ENCODE measurements at regions not wholly inside any gene's neighbourhood (a gene's known extent, or its start where the extent isn't known, plus 50 kb on each side); places are given as distances from the start of the nearest gene placed in this dataset.

GRCh38 chr4:181475781-181476507 is 767.3 kb upstream of the TENM3 start:
- Histone ChIP-seq H3K9me3 (ENCODE audit: control insufficient read depth, low read length) (no peaks in the 10 kb centered on the region), H3K4me3 (ENCODE audit: extremely low read depth, insufficient read depth, low read length, poor library complexity, severe bottlenecking) (no peak overlapping the region), H3K4me1 (ENCODE audit: control insufficient read depth, insufficient read depth, low read length, poor library complexity, severe bottlenecking) (no peaks in the 10 kb centered on the region), H3K27ac (ENCODE audit: low read depth, low read length, severe bottlenecking) (no peak overlapping the region), H3K36me3 (ENCODE audit: control insufficient read depth, insufficient read depth, low read length) (no peaks in the 10 kb centered on the region)
- 50 to 63% methylated on average over 3 to 10 of the region's 14 CpGs for WGBS, 2 experiments (ENCODE audit: insufficient coverage in 2 of 2)

GRCh38 chr4:181476508-181476890 is 766.7 kb upstream of the TENM3 start:
- Histone ChIP-seq H3K4me1 (ENCODE audit: control insufficient read depth, insufficient read depth, low read length, poor library complexity, severe bottlenecking) (no peaks in the 10 kb centered on the region), H3K4me3 (ENCODE audit: extremely low read depth, insufficient read depth, low read length, poor library complexity, severe bottlenecking) (no peak overlapping the region), H3K9me3 (ENCODE audit: control insufficient read depth, low read length) (no peaks in the 10 kb centered on the region), H3K36me3 (ENCODE audit: control insufficient read depth, insufficient read depth, low read length) (no peaks in the 10 kb centered on the region), H3K27ac (ENCODE audit: low read depth, low read length, severe bottlenecking) (no peak overlapping the region)
- WGBS, 2 experiments (ENCODE audit: insufficient coverage in 2 of 2) = 55 to 70% methylated on average over 2 of the region's 2 CpGs

- Histone ChIP-seq H3K4me3 (ENCODE audit: extremely low read depth, insufficient read depth, low read length, poor library complexity, severe bottlenecking) (no peak overlapping the region), H3K4me1 (ENCODE audit: control insufficient read depth, insufficient read depth, low read length, poor library complexity, severe bottlenecking) (no peaks in the 10 kb centered on the region), H3K36me3 (ENCODE audit: control insufficient read depth, insufficient read depth, low read length) (no peaks in the 10 kb centered on the region), H3K27ac (ENCODE audit: low read depth, low read length, severe bottlenecking) (no peak overlapping the region), H3K9me3 (ENCODE audit: control insufficient read depth, low read length) (no peaks in the 10 kb centered on the region)
- WGBS, 2 experiments (ENCODE audit: insufficient coverage in 2 of 2) = no CpG with 5 or more reads among the region's 4 CpGs
Observed at GRCh38 chr4:181477591-181477990, 765.6 kb upstream of the TENM3 start.

DNA sequence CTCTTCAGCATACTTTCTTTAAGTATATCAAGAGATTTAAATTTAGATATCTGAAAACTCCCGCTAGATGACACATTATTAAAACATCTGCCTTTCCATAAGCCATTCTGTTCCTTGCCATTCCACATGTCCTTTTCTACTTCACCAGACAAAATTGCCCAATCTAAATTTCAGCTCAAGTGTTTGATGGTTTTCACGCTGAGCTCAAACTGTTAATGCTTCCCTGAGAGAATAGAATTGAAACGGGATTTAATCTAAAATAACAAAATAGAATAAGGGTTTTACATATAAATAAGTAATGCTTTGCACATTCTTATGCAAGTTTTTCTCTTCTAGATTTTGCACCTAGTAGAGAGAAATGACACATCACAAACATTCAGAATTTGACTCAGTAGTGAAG is 764.5 kb upstream of the TENM3 start:
- Histone ChIP-seq H3K4me1 (ENCODE audit: control insufficient read depth, insufficient read depth, low read length, poor library complexity, severe bottlenecking) (no peaks in the 10 kb centered on the region), H3K9me3 (ENCODE audit: control insufficient read depth, low read length) (no peaks in the 10 kb centered on the region), H3K4me3 (ENCODE audit: extremely low read depth, insufficient read depth, low read length, poor library complexity, severe bottlenecking) (no peak overlapping the region), H3K36me3 (ENCODE audit: control insufficient read depth, insufficient read depth, low read length) (no peaks in the 10 kb centered on the region), H3K27ac (ENCODE audit: low read depth, low read length, severe bottlenecking) (no peak overlapping the region)
- WGBS, 2 experiments (ENCODE audit: insufficient coverage in 2 of 2) = no CpG with 5 or more reads among the region's 3 CpGs

DNA sequence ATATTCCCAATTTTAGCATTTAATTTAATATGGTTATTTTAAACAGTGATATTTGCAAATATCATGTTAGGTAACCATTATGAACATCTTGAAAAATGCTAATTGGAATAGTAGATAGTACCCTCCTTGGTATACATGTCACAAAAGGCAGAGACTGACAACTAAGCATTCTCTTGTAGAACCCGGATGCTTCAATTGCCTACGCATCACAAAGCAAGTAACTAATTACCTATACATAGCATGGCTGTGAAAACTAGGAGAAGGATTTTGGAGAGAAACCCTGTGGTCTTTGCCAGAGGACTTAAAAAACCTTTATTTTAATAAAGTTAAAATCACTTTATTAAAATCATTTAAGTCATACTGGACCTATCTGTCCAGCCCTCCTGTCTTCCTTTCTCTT is 764.1 kb upstream of the TENM3 start:
- H3K4me3 ChIP-seq (ENCODE audit: extremely low read depth, insufficient read depth, low read length, poor library complexity, severe bottlenecking) = no peak overlapping the region
- no peaks in the 10 kb centered on the region for H3K36me3 ChIP-seq (ENCODE audit: control insufficient read depth, insufficient read depth, low read length)
- H3K9me3 ChIP-seq (ENCODE audit: control insufficient read depth, low read length) = no peaks in the 10 kb centered on the region
- H3K4me1 ChIP-seq (ENCODE audit: control insufficient read depth, insufficient read depth, low read length, poor library complexity, severe bottlenecking) = no peaks in the 10 kb centered on the region
- no CpG with 5 or more reads among the region's 2 CpGs for WGBS, 2 experiments (ENCODE audit: insufficient coverage in 2 of 2)
- H3K27ac ChIP-seq (ENCODE audit: low read depth, low read length, severe bottlenecking) = no peak overlapping the region

GRCh38 chr4:181484396-181484795 is 758.8 kb upstream of the TENM3 start:
- Histone ChIP-seq H3K36me3 (ENCODE audit: control insufficient read depth, insufficient read depth, low read length) (no peaks in the 10 kb centered on the region), H3K4me1 (ENCODE audit: control insufficient read depth, insufficient read depth, low read length, poor library complexity, severe bottlenecking) (no peaks in the 10 kb centered on the region), H3K4me3 (ENCODE audit: extremely low read depth, insufficient read depth, low read length, poor library complexity, severe bottlenecking) (no peak overlapping the region), H3K9me3 (ENCODE audit: control insufficient read depth, low read length) (no peaks in the 10 kb centered on the region), H3K27ac (ENCODE audit: low read depth, low read length, severe bottlenecking) (no peak overlapping the region)
- WGBS, 2 experiments (ENCODE audit: insufficient coverage in 2 of 2) = no CpG with 5 or more reads among the region's 1 CpG

DNA sequence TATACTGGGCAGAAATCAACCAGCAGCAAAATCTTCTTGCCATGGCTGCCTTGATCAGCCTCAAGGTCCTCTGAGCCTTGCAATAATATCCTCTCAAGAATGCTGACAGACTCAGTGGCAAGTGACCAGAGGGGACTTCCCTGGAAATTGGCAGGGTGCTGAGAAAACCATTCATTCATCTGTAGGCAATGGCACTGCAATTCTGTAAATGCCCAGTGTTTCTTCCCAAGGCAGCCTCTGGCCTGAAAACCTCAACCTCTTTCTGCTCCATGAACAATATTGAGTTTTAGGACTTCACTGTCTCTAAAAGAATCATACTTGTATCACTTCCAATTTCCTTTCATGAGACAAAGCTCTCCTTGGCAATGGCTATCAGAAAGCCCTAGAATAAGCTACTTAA is 754.3 kb upstream of the TENM3 start:
- Histone ChIP-seq H3K9me3 (ENCODE audit: control insufficient read depth, low read length) (no peaks in the 10 kb centered on the region), H3K4me3 (ENCODE audit: extremely low read depth, insufficient read depth, low read length, poor library complexity, severe bottlenecking) (no peak overlapping the region), H3K27ac (ENCODE audit: low read depth, low read length, severe bottlenecking) (no peak overlapping the region), H3K36me3 (ENCODE audit: control insufficient read depth, insufficient read depth, low read length) (no peaks in the 10 kb centered on the region), H3K4me1 (ENCODE audit: control insufficient read depth, insufficient read depth, low read length, poor library complexity, severe bottlenecking) (no peaks in the 10 kb centered on the region)

- Histone ChIP-seq H3K4me1 (ENCODE audit: control insufficient read depth, insufficient read depth, low read length, poor library complexity, severe bottlenecking) (no peaks in the 10 kb centered on the region), H3K9me3 (ENCODE audit: control insufficient read depth, low read length) (no peaks in the 10 kb centered on the region), H3K4me3 (ENCODE audit: extremely low read depth, insufficient read depth, low read length, poor library complexity, severe bottlenecking) (no peak overlapping the region), H3K27ac (ENCODE audit: low read depth, low read length, severe bottlenecking) (no peak overlapping the region), H3K36me3 (ENCODE audit: control insufficient read depth, insufficient read depth, low read length) (no peaks in the 10 kb centered on the region)
- WGBS, 2 experiments (ENCODE audit: insufficient coverage in 2 of 2) = 63% methylated on average over 1 of the region's 1 CpG; no CpG with 5 or more reads in 1 of the 2 experiments
Observed at GRCh38 chr4:181498148-181498547, 745.1 kb upstream of the TENM3 start.

- no peak overlapping the region for H3K4me3 ChIP-seq (ENCODE audit: extremely low read depth, insufficient read depth, low read length, poor library complexity, severe bottlenecking)
- H3K9me3 ChIP-seq (ENCODE audit: control insufficient read depth, low read length) = no peaks in the 10 kb centered on the region
- WGBS, 2 experiments (ENCODE audit: insufficient coverage in 2 of 2) = 88 to 93% methylated on average over 6 to 7 of the region's 8 CpGs
- H3K27ac ChIP-seq (ENCODE audit: low read depth, low read length, severe bottlenecking) = no peak overlapping the region
- no peaks in the 10 kb centered on the region for H3K36me3 ChIP-seq (ENCODE audit: control insufficient read depth, insufficient read depth, low read length)
- H3K4me1 ChIP-seq (ENCODE audit: control insufficient read depth, insufficient read depth, low read length, poor library complexity, severe bottlenecking) = no peaks in the 10 kb centered on the region
Observed at GRCh38 chr4:181502611-181503010, 740.6 kb upstream of the TENM3 start.

GRCh38 chr4:181503687-181504390 is 739.4 kb upstream of the TENM3 start:
- no peak overlapping the region for H3K4me3 ChIP-seq (ENCODE audit: extremely low read depth, insufficient read depth, low read length, poor library complexity, severe bottlenecking)
- WGBS, 2 experiments (ENCODE audit: insufficient coverage in 2 of 2) = 80 to 86% methylated on average over 9 to 10 of the region's 12 CpGs
- no peaks in the 10 kb centered on the region for H3K4me1 ChIP-seq (ENCODE audit: control insufficient read depth, insufficient read depth, low read length, poor library complexity, severe bottlenecking)
- H3K9me3 ChIP-seq (ENCODE audit: control insufficient read depth, low read length) = no peaks in the 10 kb centered on the region
- no peaks in the 10 kb centered on the region for H3K36me3 ChIP-seq (ENCODE audit: control insufficient read depth, insufficient read depth, low read length)
- H3K27ac ChIP-seq (ENCODE audit: low read depth, low read length, severe bottlenecking) = no peak overlapping the region

GRCh38 chr4:181504924-181505323 is 738.3 kb upstream of the TENM3 start:
- Histone ChIP-seq H3K36me3 (ENCODE audit: control insufficient read depth, insufficient read depth, low read length) (no peaks in the 10 kb centered on the region), H3K4me3 (ENCODE audit: extremely low read depth, insufficient read depth, low read length, poor library complexity, severe bottlenecking) (no peak overlapping the region), H3K9me3 (ENCODE audit: control insufficient read depth, low read length) (no peaks in the 10 kb centered on the region), H3K27ac (ENCODE audit: low read depth, low read length, severe bottlenecking) (no peak overlapping the region), H3K4me1 (ENCODE audit: control insufficient read depth, insufficient read depth, low read length, poor library complexity, severe bottlenecking) (no peaks in the 10 kb centered on the region)
- WGBS, 2 experiments (ENCODE audit: insufficient coverage in 2 of 2) = 87 to 94% methylated on average over 6 of the region's 6 CpGs

Measured in mesodermal cell (in vitro differentiated cells).